Esophagus mucosa (tissue), 1 donor: ENCODE measurements at regions not wholly inside any gene's neighbourhood (a gene's known extent, or its start where the extent isn't known, plus 50 kb on each side); places are given as distances from the start of the nearest gene placed in this dataset.
A peak's percentile ranks its signal among the peaks of the same experiment; 100 is the strongest.

Experiments
- ATAC-seq: fragments of 200-7000 bp; cut with Tn5 transposase; one replicate; pipeline ENCODE4 v1.9.1; 2020
- donor health status: DM: yes; HTN: yes; CAD: no.

- peak; percentile 89 for ATAC-seq
Observed at GRCh38 chr5:97735209-97735608, 552.2 kb upstream of the RIOK2 start.

- no peak for ATAC-seq
Observed at GRCh38 chr5:97737608-97738007, 554.6 kb upstream of the RIOK2 start.

GRCh38 chr5:97745817-97746216 is 562.8 kb upstream of the RIOK2 start:
- no peak for ATAC-seq

GRCh38 chr5:97750576-97750975 is 567.5 kb upstream of the RIOK2 start:
- ATAC-seq: no peak

- ATAC-seq: no peak
Observed at GRCh38 chr5:97751540-97751939, 568.5 kb upstream of the RIOK2 start.

GRCh38 chr5:97752871-97753270 is 569.8 kb upstream of the RIOK2 start:
- ATAC-seq: no peak

- ATAC-seq: no peak
Observed at GRCh38 chr5:97762483-97762882, 579.4 kb upstream of the RIOK2 start.

GRCh38 chr5:97764700-97765099 is 581.7 kb upstream of the RIOK2 start:
- peak; percentile 32 for ATAC-seq

GRCh38 chr5:97778451-97778850 is 595.4 kb upstream of the RIOK2 start:
- ATAC-seq: no peak

GRCh38 chr5:97788369-97788768 is 605.3 kb upstream of the RIOK2 start:
- no peak for ATAC-seq

GRCh38 chr5:97797994-97798451 is 615.0 kb upstream of the RIOK2 start:
- no peak for ATAC-seq

GRCh38 chr5:97801461-97801860 is 618.4 kb upstream of the RIOK2 start:
- ATAC-seq: no peak

- no peak for ATAC-seq
Observed at GRCh38 chr5:97820138-97820537, 637.1 kb upstream of the RIOK2 start.

- no peak for ATAC-seq
Observed at GRCh38 chr5:97832645-97833296, 649.7 kb upstream of the RIOK2 start.

- ATAC-seq: no peak
Observed at GRCh38 chr5:97834561-97834960, 651.5 kb upstream of the RIOK2 start.

- ATAC-seq: no peak
Observed at GRCh38 chr5:97835112-97835511, 652.1 kb upstream of the RIOK2 start.

- ATAC-seq: no peak
Observed at GRCh38 chr5:97836816-97837215, 653.8 kb upstream of the RIOK2 start.

- peak; percentile 50 for ATAC-seq
Observed at GRCh38 chr5:97838214-97838613, 655.2 kb upstream of the RIOK2 start.

GRCh38 chr5:97839341-97840086 is 656.5 kb upstream of the RIOK2 start:
- ATAC-seq: no peak

GRCh38 chr5:97840643-97841042 is 657.6 kb upstream of the RIOK2 start:
- no peak for ATAC-seq

- no peak for ATAC-seq
Observed at GRCh38 chr5:97842687-97843086, 659.6 kb upstream of the RIOK2 start.

GRCh38 chr5:97844797-97845196 is 661.8 kb upstream of the RIOK2 start:
- ATAC-seq: no peak

GRCh38 chr5:97846643-97847042 is 663.6 kb upstream of the RIOK2 start:
- no peak for ATAC-seq

- ATAC-seq: no peak
Observed at GRCh38 chr5:97847920-97848631, 665.0 kb upstream of the RIOK2 start.
